NCI-H82 (cell line): ENCODE measurements at regions not wholly inside any gene's neighbourhood (a gene's known extent, or its start where the extent isn't known, plus 50 kb on each side); places are given as distances from the start of the nearest gene placed in this dataset.

Experiments used
- DNase-seq: peaks from one replicate; lab custom pipeline; 2025; lab: John Stamatoyannopoulos, UW

GRCh38 chr12:38977132-38977531 lies 71.7 kb upstream of the CPNE8 start:
- DNase-seq, result no peak

- DNase-seq, result no peak
These were observed 64.3 kb upstream of the CPNE8 start for GRCh38 chr12:38969706-38970105.

- no peak for DNase-seq
These were observed 56.3 kb upstream of the CPNE8 start for GRCh38 chr12:38961683-38962082.

DNA sequence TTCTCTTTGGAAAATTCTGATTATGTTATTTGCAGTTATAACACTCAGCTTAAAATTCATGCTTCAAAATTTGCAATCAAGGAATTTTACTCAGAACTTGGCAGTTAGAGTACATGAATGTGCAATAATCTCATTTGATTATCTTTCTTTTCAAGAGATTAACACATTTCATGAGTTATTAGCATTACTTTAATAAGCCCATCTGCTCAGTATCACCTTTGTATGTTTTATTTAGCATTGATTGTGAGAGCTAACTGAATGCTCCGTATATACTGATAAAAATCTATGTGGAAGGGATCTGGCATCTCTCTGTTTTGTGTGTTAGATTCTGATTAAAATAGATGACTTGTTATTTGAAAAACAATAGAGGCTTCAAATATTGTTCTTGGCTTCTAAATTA lies 55.6 kb upstream of the CPNE8 start:
- DNase-seq, result no peak

DNA sequence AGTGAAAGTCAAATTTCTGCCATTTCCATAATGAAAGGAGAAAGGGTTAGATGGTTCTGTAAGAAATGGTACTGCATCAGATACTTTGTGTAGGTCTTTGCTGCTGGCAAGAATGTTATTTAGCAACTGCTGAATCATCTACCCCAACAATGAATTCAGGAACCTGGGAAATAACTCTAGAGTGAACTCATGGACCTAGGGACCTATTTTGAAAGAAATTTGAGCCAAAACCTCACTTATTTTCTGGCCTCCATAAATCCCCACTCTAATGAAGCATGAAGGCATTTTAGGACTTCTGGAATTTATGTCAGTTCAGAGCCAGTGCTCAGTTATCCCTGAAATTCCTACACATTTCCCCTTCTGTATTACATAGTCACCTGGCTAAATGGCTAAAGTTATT lies 50.9 kb upstream of the CPNE8 start:
- DNase-seq, result no peak
